Left colon (tissue), 2 donors: ENCODE measurements at regions not wholly inside any gene's neighbourhood (a gene's known extent, or its start where the extent isn't known, plus 50 kb on each side); places are given as distances from the start of the nearest gene placed in this dataset.

Experiments
- ATAC-seq: fragments of 200-7000 bp; cut with Tn5 transposase; one replicate; pipeline ENCODE4 v1.9.1; 2020; ENCODE audit warnings: mild to moderate bottlenecking, moderate library complexity
- DNase-seq, 2 donors: peaks; one replicate each; pipeline ENCODE4 v3.0.0-alpha.2; 2020
- intact Hi-C, 2 donors: fragments of 100-400 bp; cut with DNase I in 1 of 2; cut with micrococcal nuclease in 1 of 2; formaldehyde crosslinking; loops; one replicate each; pipeline versions ENCODE4 v1.11.2 to v1.14.0; 2022; cut with DNase I, micrococcal nuclease
- donor health status: DM: no; HTN: no; CAD: no.
- donor health status: DM: yes; HTN: yes; CAD: no.

DNA sequence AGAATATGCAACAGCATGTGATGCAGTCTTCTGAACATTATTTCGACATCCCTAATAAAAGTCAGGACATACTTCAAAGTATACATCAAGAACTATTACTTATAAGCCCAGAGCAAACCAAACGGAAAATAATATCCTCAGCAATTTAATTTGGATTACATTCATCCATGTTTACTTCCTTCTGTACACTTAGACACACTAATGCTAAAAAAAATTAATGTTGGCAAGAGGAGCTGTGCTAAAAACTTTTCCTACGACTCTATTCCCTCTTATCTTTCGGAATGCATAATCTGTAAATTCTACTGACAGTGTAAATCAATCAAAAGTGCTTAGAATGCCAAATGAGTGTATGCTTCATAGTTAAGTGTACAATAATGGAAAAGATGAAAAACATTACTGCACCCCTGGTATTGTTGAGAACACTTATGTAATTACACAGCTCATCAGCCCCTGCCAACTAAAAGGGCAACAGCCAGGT, 301.2 kb upstream of the HSF2 start:
- intact Hi-C loops = no loop called here
- ATAC-seq (no peak), DNase-seq (no peak)

- ATAC-seq (no peak), DNase-seq (no peak)
- intact Hi-C loops = no loop called here
Observed at GRCh38 chr6:122102026-122102425, 297.4 kb upstream of the HSF2 start.

- intact Hi-C loops = no loop called here
- DNase-seq (no peak), ATAC-seq (no peak)
Observed at GRCh38 chr6:122107256-122107852, 292.1 kb upstream of the HSF2 start.

- no peak for DNase-seq
- intact Hi-C loops = no loop called here
- ATAC-seq = no peak
Observed at GRCh38 chr6:122109075-122109474, 290.4 kb upstream of the HSF2 start.

GRCh38 chr6:122114717-122115116, 284.7 kb upstream of the HSF2 start:
- ATAC-seq (no peak), DNase-seq (no peak)
- intact Hi-C loops = no loop called here

GRCh38 chr6:122116119-122116834, 283.2 kb upstream of the HSF2 start:
- intact Hi-C loops = no loop called here
- no peak for ATAC-seq
- DNase-seq = no peak

GRCh38 chr6:122116835-122117627, 282.4 kb upstream of the HSF2 start:
- ATAC-seq = no peak
- DNase-seq = no peak
- intact Hi-C loops = no loop called here

DNA sequence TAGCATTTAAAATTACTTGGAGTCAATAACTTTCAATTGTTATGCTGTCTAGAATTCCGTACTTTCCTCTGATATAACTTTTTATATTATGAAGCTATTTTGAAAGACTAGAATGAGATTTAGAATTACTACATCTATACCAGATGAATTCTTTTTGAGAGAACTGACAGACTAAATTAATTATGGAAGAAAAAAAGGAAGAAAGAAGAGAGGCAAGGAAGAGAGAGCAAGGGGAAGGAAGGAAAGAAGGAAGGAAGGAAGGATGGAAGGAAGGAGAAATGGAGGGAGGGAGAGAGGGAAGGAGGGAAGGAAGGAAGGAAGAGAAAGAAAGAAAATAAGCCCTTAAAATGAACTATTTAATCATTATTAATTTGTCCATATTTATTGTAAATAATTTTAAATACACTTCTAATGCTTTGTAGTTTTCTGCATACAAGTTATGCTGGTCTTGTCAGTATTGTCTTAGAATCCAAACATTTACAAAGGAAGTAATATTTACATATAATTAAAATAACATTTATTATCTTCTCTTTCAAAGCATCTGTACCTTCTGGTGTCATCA, 280.4 kb upstream of the HSF2 start:
- intact Hi-C loops = no loop called here
- DNase-seq (no peak), ATAC-seq (no peak)

GRCh38 chr6:122122202-122122601, 277.2 kb upstream of the HSF2 start:
- intact Hi-C loops = no loop called here
- ATAC-seq (no peak), DNase-seq (no peak)

DNA sequence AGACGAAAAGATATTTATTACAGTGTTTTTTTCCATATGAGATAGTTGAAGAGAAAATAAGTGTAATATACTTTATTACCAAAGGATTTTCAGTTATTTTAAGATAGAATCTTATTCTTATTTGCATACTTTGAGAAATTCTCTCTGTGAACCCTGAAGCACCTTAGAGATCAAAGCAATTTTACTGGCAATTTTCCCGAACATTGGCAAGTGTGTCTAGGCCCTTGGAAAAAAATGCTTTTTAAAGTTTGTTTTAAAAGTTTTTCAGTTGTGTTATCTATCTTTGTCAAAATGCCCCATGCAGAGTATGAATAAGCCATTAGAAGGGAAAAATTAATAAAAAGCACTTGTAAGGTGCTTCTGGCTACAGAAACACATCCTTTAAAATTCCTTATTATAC, 276.8 kb upstream of the HSF2 start:
- DNase-seq (no peak), ATAC-seq (no peak)
- intact Hi-C loops = no loop called here

GRCh38 chr6:122124908-122125307, 274.5 kb upstream of the HSF2 start:
- no peak for DNase-seq
- intact Hi-C loops = no loop called here
- no peak for ATAC-seq

DNA sequence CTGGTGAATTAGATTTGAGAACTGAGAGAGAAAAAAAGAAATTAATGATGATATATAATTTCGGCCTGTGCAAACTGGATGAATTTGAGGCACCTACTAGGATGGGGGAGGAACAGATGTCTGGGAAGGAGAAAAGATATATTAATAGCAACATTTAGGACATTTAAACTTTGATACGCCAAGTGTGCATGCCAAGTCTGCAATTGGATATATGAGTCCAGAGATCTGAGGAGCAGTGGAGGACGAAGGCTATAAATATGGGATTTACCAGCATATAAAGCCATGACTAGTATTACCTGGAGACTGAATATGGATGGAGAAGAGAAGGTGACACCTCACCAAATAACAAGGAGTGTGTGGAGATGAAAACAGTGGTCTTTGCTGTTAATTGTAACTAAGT, 272.6 kb upstream of the HSF2 start:
- no peak for DNase-seq
- no peak for ATAC-seq
- intact Hi-C loops = no loop called here

- ATAC-seq = no peak
- intact Hi-C loops = no loop called here
Observed at GRCh38 chr6:122128445-122128844, 271.0 kb upstream of the HSF2 start.

GRCh38 chr6:122129313-122130025, 270.0 kb upstream of the HSF2 start:
- intact Hi-C loops = no loop called here

More at GRCh38 chr6:122128445-122128844, 271.0 kb upstream of the HSF2 start:
- no peak for DNase-seq

DNA sequence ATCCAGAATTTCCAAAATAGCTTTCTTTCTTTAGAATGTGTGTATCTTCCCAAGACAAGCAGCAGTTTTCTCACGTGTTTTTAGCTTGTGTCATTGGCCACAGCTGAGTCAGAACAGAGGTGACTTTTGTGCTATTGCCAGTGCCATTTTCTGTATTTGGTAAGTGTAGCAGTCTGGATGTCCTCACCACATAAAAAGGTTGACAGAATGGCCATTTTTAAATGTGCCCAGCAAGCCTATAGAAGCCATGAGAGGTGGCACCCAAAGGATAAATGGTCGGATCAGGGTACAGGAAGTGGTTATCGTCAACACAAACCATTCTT, 269.5 kb upstream of the HSF2 start:
- intact Hi-C loops = no loop called here
- no peak for ATAC-seq
- no peak for DNase-seq

More at GRCh38 chr6:122129313-122130025, 270.0 kb upstream of the HSF2 start:
- no peak for ATAC-seq
- no peak for DNase-seq

DNA sequence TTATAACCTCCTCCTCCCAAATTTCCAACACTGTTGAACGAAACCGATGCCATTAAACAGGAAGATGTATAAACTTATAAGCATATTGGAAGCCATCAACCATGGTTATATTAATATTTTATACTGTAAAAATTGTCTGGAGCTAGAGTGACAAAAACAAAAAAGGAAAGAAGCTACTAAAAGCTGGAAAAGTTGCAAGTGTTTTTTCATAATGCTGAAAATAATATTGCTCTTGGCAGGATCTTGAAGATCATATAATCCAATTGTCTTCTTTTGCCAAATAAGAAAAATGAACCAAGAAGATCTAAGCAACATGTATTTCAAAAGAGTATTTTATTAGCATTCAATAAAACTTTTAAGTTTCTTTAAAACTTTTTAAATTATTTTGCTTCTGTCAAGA, 268.9 kb upstream of the HSF2 start:
- intact Hi-C loops = no loop called here
- ATAC-seq = no peak
- DNase-seq = no peak

DNA sequence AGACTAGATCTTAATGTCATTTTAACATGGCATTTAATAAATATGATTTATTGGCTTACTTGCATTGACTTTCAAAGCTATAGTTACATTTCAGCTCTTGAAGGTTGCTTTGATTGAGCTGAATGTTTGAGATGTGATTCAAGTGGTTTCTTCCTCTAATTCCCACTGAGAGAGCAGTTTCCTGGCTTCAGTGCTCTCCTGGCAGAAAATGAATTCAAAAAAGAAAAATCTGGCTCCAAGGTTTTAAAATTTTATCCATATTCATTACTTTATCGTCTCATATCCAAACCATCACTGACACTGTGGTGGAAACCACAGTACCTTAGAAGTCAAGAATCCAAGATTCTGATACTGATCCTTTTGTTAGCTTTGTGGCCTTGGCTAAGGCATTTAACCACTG, 263.1 kb upstream of the HSF2 start:
- intact Hi-C loops = no loop called here
- ATAC-seq = no peak
- no peak for DNase-seq

DNA sequence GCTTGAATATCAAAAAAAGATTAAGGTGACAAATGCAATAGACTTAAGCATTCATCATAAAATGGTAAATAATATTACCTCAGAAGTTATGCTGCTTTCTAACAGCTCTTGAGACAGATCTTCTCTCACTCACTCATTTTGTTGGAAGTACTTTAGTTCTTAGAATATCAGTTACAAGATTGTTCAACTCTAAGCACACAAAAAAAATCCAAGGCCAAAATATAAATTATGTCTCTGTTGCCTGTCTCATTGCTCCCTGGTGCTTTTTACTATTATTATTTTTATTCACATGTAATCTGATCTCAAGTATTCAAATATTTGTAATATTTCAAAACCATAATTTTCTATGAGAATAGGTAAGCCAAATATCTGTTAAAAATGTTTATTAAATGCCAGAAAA, 259.4 kb upstream of the HSF2 start:
- ATAC-seq = no peak
- no peak for DNase-seq
- intact Hi-C loops = no loop called here

DNA sequence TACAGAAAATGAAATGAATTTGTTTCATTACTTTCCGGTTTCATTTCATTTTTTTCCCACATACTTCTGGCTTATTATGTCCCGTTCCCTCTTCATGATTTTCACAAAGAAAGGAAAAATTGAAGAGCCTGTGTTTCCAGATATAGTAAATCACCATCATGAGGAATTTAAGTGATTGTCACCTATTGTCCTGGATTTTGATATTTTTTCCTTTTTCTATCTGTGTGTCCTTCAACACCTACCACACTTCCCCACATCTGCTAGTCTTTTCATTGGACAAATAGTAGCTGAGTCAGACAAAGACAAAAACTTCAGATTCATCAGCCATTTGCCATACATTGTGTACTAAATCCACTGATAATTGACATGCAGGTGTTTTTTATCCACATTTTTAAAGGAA, 258.2 kb upstream of the HSF2 start:
- ATAC-seq (no peak), DNase-seq (no peak)
- intact Hi-C loops = no loop called here
